GM19467 (cell line): ENCODE measurements at regions not wholly inside any gene's neighbourhood (a gene's known extent, or its start where the extent isn't known, plus 50 kb on each side); places are given as distances from the start of the nearest gene placed in this dataset.

ENCODE experiments used
- ATAC-seq: cut with Tn5 transposase; IDR thresholded peaks from one replicate; pipeline ENCODE4 v1.9.1; 2021; ENCODE audit warnings: mild to moderate bottlenecking, moderate library complexity; ENCODE audit not compliant: unreplicated experiment

DNA sequence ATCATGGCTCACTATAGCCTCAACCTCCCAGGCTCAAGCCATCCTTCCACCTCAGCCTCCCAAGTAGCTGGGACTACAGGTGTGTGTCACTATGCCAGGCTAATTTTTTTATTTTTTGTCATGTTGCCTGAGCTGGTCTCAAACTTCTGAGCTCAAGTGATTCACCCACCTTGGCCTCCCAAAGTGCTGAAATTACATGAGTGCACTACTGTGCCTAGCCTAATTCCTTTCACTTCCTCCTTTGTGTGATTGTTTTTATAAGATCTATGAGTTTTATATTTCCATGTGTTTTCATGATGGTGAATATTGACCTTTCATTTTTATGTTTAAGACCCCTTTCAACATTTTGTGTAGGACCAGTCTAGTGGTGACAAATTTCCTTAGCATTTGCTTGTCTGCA is 55.2 kb upstream of the IL12B start:
- no peak for ATAC-seq

DNA sequence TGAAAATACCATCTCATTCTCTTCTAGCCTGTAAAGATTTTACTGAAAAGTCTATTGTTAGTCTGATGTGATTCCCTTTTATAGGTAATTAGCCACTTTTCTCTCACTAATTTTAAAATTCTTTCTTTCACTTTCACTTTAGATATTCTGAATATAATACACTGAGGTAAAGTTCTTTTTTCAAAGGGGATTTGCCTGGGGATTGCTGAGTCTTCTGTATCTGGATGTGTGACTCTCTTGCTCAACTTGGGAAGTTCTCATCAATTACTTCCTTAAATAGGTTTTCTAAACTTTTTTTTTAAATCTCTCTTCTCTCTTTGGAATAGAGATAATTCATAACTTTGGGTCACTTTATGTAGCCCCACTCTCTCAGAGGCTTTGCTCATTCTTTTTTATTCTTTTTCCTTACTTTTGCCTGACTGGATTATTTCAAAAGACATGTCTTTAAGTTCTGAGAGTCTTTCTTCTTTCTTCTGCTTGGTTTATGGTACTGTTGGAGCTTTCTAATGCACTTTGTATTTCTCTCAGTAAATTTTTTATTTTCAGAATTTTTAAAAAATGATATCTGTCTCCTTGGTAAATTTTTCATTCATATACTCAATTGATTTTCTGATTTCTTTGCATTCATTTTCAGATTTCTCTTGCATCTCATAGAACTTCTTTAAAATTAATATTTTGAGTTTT is 55.9 kb upstream of the IL12B start:
- no peak for ATAC-seq

DNA sequence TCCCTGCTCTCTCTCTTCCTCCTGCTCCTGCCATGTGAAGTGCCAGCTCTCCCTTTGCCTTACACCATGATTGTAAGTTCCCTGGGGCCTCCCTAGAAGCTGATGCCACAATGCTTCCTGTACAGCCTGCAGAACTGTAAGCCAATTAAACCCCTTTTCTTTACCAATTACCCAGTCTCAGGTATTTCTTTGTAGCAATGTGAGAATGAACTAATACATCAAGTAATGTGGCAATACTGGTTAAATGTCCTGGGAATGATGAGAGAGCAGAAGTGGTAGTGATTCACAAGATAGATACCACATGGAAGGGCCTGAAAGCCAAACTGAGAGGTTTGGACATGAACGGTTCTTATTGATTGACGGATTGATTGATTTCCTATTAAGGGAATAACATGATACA is 62.6 kb upstream of the IL12B start:
- no peak for ATAC-seq

DNA sequence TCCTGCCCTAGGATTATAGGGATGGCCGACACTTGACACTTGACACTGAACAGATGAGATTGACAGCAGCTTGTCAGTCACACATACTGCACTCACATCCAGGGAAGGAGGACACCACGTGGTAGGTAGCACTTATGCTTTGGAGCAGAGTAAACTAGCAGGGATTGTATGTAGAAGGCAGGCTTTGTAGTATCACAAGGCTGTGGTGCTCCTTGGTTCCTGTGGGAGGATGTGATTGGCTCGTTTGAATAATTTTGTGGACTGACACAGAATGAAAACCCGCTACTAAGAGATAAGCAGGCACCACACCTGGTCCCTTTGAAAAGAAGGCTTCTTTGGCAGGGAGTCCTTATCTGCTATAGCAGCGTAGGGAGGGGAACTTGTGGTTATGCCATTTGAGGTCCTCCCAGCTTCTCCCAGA is 63.6 kb upstream of the IL12B start:
- ATAC-seq = no peak

DNA sequence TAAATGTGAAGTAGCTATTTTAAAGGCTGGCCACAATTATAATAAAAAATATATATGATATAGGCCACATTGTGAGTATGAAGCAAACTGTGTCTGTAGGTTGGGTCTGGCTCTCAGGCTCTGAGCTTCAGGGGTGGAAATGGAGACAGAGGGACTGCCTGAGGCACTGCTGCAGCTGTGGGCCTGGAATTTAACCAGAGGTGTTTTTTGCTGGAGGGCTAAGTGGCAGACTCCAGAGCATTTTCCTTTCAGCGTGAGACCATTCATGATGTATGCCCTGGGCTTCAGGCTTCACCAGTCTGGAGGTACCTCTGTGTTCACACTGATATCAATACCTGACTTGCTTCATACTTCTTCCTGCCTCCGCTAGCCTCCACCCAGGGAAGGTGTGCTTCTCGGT is 64.9 kb upstream of the IL12B start:
- ATAC-seq = no peak

DNA sequence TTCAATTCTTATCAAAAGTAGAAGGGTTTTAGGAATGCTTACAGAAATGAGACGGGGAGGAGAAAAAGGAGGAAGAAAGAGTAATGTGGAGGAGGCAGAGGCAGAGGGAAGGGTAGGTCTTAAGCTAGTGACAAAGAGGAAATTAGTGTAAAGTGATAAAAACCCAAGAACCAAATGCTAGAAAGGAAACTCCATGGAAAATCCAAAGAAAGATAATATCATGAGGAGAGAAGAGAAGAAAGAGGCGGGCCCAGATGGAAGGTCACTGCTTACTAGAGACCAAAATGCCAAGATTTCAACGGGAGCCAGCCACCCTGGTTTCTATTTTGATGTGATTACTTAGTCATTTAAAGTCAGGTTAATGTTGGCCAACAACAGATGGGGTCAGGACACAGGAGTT is 68.6 kb upstream of the IL12B start:
- ATAC-seq = no peak

DNA sequence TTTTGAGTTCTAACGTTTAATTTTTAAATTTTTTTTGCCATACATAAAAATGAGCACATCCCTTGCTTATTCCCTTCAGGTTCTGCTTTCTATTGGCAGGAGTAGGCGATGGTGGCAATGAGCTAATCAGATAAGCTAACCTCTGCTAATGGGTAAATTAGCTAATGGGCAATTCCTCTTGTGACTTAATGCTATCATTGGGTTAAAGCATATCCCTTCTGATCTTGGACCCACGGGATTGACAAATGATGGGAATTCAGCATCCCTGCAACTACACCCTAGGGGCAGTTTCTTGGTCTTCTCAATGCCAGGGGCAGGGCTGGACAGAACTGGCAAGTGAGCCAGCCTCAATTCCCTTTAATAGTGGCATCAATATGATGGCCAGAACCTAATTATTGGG is 70.2 kb upstream of the IL12B start:
- ATAC-seq = no peak

DNA sequence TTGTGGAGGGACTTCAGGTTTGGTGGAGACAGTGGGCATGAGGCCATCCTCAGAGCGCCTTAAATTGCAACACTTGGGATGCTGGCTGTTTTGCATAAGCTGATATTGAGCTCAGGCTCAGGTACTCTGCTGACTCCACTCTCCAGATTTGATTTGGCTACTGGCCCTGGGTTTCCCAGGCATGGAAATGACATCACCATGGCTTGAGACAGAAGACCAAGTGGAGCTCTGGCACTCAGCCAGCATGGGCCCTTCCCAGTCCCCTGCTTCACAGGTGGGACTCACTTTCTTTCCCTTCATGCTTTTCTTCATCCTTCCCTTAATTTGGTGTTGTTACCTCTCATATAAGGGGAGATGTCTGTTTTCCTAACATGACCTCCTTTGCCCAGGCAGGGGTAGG is 72.0 kb upstream of the IL12B start:
- ATAC-seq = no peak

DNA sequence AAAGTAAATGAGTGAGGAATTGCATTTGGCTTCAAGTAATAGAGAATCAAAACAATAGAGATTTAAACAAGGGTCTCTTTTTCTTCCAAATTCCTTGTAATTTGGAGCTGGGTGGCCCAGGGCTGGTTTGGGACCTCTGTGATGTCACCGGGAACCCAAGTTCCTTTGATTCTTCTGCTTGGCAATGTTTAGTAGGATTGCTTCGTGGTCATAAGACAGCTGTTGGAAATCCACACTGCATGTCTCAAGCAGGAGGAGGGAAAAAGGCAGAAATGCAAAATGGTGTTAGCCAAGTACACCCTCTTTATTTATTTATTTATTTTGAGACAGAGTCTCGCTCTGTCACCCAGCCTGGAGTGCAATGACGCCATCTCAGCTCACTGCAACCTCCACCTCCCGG is 72.6 kb upstream of the IL12B start:
- ATAC-seq = no peak

DNA sequence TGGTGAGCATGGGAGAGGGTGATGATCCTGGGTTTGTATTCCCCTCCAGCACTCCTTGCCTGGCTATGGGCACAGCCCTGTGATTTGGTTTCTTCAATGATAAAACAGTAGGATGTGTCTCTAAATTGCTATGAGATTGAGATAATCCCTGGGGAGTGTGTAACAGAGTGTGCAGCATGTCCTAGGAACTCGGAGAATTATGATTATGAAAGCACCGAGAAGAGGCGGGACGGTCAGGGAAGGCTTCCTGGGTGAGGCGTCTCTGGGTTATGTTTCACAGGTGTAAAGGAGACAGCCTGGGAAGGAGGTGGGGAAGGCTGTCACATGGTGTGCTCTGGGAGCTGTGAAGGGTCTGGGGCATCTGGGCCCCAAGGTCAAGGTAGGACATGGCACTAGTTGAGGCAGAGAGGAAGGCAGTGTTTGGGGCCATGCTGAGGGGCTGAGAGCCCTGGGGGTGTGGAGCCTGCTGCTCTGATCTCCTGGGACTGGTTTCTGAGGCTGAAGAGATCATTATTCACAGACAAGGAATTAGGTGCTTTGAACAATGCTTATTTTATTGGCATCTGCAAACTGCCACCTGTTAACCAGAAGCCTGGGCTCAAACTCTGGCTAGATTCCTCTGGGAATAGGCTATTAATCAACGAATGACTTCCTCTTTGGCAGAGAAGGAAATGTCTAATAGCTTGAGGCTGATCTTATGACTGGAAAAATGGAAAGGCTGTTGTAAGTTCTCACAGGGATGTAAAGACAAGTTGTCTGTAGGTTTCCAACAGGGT is 73.8 kb upstream of the IL12B start:
- no peak for ATAC-seq

DNA sequence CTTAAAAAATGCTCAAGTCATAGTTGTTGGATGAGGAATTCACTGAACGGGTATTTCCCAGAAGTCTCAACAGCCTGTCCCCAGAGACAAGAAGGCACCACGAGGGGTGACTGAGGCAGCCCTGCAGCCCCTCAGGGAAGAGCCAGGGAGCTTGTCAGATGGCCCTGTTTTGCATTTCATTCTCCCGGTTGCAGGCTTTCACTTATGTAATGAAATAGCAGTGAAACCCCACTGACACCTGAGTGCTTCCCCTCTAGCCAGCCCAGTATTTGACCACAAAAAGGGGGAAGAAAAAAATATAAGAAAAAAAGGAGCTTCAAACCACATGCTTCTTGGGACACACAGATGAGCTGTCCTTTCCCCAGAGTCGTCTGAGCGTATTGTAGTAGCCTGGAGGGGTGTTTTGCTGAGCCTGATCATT is 75.3 kb upstream of the IL12B start:
- peak; percentile 64 for ATAC-seq

DNA sequence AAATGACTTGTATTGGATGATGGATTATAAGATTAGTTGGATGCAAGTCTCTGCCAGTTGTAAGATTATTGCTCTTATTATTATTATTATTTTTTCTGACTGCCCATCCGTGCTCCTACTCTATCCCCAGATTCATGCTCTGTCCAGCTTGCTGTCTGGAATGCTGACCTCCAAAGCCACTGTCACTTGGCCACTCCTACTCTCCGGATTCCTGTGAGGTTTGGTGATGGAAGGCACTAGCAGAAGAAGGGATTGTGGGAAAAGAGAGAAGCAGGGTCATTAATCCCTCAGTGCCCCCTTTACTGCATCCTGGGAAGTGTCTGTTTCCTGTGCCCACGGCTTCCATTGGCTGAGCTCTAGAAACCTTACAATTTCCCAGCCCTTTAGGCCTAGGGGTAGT is 76.3 kb upstream of the IL12B start:
- no peak for ATAC-seq

DNA sequence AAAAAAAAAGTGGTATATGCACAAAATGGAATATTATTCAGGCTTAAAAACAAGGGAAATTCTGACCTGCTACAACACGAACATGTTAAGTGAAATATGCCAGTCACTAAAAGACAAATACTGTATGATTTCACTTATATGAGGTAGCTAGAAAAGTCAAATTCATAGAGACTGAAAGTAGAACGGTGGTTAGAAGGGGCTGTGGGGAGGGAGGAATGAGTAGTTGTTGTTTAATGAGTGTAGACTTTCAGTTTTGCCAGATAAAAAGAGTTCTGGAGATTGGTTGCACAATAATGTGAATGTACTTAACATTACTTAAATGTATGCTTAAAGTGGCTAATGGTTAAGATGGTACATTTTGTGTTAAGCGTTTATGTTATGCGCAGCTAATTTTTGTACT is 79.5 kb upstream of the IL12B start:
- ATAC-seq = peak; percentile 55

DNA sequence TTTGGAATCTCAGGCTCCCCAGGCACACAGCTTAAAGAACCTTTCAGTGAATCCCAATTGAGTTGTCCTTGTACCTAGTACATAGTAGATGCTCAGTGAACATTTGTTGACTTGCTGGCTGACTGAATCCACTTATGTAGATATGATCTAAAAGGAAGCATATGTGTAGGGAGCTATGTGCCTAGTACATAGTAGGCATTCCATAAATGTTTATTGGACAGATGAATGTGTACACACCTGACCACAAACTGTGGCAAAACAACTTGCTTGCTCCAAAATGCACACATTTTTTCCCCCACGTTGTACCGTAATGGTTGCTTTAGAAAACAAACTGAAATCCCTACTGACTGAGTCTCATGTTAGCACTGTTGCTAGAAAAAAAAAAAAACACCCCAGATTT is 80.2 kb upstream of the IL12B start:
- ATAC-seq = no peak

DNA sequence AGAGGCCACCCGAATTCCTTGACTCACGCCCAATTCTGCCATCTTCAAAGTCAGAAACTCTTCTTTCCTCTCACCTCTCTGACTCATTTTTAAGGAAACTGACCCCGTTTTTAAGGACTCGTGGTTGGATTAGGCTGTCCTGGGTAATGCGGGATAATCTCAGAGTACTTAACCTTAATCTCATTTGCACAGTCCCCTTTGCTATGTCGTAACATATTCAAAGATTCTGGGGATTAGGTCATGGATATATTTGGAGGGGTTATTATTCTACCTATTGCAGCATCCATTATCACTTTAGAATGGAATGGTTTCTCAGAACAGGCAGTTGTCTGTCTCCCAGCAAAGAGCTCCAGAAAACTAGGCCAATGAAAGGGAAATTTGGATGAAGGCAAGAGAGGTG is 80.8 kb upstream of the IL12B start:
- ATAC-seq = no peak

DNA sequence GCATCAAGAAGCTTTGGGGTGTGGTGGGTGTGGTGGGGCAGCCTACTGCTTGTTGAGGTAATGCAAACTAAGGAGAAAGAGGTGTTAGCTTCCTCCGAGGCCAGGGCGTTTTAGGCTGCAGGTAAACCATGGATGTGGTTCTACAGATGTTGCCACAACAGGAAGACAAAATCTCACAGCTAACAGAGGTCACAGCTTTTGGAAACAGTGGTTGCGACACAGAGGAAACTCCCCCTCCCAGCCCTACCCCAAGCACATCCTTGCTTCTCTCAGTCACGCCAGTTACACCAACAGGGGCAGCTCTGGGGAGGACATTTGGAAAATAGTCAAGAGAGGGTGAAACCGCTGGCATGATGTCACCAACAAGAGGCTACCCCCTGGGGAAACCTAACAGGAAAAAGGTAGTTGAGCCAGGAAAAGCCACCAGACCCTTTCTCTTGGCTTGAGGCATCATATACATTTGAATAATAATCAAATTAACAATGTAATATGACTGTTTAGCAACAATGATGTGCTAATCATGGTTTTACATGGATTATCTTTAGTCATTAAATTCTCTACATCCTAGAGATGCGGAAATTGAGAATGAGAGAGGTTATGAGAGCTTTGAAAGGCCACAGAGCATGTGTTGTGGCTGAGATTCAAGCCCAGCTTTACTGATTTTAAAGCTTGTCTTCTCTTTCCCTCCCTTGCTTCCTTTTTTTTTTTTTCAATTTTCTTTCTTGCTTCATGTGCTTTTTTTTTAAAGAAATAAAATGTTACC is 82.2 kb upstream of the IL12B start:
- peak; percentile 60 for ATAC-seq

DNA sequence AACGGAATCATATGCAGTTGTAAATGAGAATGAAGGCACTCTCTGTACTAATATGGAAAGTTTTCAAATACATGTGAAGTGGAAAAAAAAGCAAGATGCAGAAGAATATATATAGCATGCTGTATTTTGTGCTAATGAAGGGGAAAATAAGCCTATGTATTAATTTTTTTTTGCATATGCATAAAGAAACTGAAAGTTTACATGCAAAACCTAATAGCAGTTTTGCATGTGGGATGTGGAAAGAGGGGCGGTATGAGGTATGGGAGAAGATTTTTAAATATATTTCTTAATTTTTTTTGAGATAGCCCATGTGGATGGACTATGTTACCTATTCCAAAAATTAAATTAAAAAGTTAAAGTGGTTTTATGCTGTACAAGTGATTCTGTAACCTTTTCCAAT is 83.7 kb upstream of the IL12B start:
- no peak for ATAC-seq

DNA sequence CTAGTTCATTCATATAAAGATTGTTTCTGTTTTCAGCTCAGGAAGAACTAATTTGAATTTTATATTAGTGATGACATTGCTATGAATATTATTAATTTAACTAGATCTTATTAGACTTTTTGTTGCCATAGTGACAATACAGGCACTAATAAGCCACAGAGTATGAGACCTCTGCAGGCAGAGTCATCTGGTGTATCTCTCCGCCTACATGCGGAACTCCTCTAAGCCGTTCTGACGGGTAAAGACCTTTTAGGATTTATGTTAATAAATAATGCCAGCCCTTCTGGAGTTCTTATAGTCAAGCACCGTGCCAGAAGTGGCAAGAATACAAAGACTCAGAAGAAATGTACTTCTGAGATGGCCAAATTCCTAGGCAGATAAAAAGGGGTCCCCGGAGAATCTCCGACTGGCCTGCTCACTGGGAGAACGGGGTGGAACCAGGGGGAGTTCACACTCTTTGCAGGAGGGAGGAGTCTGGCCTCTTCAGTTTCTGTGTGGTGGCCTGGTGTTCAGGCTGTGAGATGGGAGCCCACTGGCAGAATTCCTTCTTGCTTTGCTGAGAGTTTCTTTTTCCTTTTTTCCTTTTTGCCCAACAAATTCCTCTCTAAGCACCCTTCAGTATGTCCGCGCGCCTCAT is 85.1 kb upstream of the IL12B start:
- no peak for ATAC-seq

DNA sequence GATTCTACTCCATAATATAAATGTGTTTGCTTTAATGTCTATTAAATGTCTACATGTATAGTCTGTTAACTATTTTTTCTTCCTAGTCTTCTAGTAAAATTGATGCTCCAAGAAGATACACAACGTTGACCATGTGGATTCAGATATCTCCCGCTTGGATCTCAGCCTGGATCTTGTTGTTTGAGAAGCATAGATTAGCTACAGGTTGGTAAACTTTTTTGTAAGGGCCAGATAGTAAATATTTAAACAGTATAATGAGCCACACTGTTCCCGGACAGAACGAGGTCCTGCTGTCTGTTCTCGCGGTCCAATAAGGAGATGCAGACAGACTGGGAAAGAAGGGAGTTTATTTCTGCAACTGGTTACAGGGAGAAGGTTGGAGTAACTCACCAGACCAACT is 86.2 kb upstream of the IL12B start:
- ATAC-seq = no peak

DNA sequence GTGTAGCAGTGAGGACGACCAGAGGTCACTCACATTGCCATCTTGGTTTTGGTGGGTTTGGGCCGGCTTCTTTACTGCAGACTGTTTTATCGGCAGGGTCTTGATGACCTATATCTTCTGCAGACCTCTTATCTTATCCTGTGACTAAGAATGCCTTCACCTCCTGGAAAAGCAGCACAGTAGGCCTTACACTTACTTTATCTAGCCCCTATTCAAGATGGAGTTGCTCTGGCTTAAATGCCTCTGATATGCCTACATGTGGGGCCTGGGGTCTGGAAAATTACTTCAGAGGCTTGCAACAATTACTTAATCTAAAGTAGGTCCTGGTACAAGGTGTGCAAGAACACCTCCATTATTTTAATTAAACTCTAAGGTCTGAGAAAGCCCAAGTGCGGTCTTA is 86.9 kb upstream of the IL12B start:
- no peak for ATAC-seq

DNA sequence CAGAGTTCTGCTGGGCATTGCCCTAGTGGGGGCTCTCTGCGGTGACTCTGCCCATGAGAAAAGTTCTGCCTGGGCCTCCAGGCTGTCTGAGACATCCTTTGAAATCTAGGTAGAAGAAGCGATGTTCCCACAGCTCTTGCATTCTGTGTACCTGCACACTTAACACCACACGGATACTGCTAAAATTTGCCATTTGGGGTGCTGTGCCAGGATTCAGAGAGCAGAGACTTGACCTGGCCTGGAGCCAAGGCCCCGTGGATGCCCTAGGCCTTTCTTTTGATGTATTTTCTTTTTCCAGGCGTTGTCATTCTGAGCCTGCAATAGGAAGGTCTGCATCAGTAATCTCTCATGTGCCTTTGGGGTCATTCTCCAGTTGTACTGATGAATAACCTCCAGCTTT is 89.3 kb upstream of the IL12B start:
- ATAC-seq = no peak

DNA sequence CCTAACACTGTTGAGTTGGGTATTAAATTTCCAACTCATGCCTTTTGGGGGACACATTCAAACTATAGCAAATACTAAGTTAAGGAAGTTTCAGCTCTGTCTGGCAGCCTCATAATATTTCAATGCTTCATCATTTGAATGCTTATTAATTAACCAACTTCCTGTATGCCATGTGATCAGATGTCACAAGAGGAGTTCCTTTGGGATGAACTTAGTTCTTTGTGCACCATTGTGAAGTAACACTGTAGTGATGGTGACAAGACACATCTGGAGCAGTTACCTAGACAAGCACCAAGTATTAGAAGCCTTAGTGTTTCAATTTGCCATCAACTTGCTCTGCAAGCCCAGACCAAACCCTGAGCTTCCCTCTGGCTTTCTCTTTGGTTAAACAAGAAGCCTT is 90.7 kb upstream of the IL12B start:
- no peak for ATAC-seq
